ENCODE measurements at regions not wholly inside any gene's neighbourhood (a gene's known extent, or its start where the extent isn't known, plus 50 kb on each side); places are given as distances from the start of the nearest gene placed in this dataset.

DNA sequence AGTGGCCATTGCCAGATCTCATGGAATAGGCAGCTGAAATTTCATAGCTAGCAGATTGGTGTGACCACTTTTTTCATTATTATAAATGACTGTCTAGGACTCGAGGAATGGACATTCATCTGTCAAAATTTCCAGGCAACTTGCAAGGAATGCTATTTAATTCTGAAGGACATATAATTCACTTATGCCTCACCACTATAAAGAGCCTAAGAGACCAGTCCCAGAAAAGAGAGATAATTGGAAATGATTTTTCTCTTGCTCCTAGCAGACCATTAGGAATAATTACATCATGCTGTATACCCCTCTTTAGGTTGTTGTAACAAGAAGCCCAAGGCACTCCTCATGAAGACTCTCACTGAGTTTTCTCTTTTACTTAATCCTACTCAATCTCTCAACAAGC, 557.4 kb upstream of the RAB6C start:
- TF ChIP-seq, protein P1, sequence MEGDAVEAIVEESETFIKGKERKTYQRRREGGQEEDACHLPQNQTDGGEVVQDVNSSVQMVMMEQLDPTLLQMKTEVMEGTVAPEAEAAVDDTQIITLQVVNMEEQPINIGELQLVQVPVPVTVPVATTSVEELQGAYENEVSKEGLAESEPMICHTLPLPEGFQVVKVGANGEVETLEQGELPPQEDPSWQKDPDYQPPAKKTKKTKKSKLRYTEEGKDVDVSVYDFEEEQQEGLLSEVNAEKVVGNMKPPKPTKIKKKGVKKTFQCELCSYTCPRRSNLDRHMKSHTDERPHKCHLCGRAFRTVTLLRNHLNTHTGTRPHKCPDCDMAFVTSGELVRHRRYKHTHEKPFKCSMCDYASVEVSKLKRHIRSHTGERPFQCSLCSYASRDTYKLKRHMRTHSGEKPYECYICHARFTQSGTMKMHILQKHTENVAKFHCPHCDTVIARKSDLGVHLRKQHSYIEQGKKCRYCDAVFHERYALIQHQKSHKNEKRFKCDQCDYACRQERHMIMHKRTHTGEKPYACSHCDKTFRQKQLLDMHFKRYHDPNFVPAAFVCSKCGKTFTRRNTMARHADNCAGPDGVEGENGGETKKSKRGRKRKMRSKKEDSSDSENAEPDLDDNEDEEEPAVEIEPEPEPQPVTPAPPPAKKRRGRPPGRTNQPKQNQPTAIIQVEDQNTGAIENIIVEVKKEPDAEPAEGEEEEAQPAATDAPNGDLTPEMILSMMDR (IDR thresholded peaks at IDR 0.05; ENCODE audit: low read length), result no peak
- no peak for TF ChIP-seq EZH2 (optimal IDR thresholded peaks at IDR 0.05; ENCODE audit: low read depth, low read length)
